Renal cortical epithelial cell (primary cell): ENCODE measurements at regions not wholly inside any gene's neighbourhood (a gene's known extent, or its start where the extent isn't known, plus 50 kb on each side); places are given as distances from the start of the nearest gene placed in this dataset.
A peak's percentile ranks its signal among the peaks of the same experiment; 100 is the strongest.
"Not testable (repeated sequence)": the region's sequence is repeated elsewhere in the genome, so short reads cannot be mapped to it uniquely, and the experiment has no call there.

Source experiments
- DNase-seq: peaks from one replicate; pipeline ENCODE4 v3.0.0-alpha.2; 2011; ENCODE audit warnings: low read depth

GRCh38 chr1:214715126-214715525 is 112.1 kb downstream of the CENPF start:
- no peak for DNase-seq

GRCh38 chr1:214717351-214717750 is 114.4 kb downstream of the CENPF start:
- peak; percentile 76 for DNase-seq

- DNase-seq = no peak
Observed at GRCh38 chr1:214718724-214719123, 115.7 kb downstream of the CENPF start.

- no peak for DNase-seq
Observed at GRCh38 chr1:214719207-214719606, 116.2 kb downstream of the CENPF start.

GRCh38 chr1:214720561-214720960 is 117.6 kb downstream of the CENPF start:
- no peak for DNase-seq

GRCh38 chr1:214727274-214727673 is 124.3 kb downstream of the CENPF start:
- DNase-seq = no peak

GRCh38 chr1:214739621-214740238 is 136.7 kb downstream of the CENPF start:
- DNase-seq = no peak

- no peak for DNase-seq
Observed at GRCh38 chr1:214740471-214740870, 137.5 kb downstream of the CENPF start.

- DNase-seq = peak; percentile 36
Observed at GRCh38 chr1:214747050-214747635, 144.1 kb downstream of the CENPF start.

GRCh38 chr1:214753236-214753852 is 150.3 kb downstream of the CENPF start:
- no peak for DNase-seq

- no peak for DNase-seq
Observed at GRCh38 chr1:214761030-214761429, 158.0 kb downstream of the CENPF start.

- DNase-seq = no peak
Observed at GRCh38 chr1:214762902-214763301, 159.9 kb downstream of the CENPF start.

GRCh38 chr1:214764502-214764901 is 161.5 kb downstream of the CENPF start:
- DNase-seq = no peak

GRCh38 chr1:214767221-214767620 is 164.2 kb downstream of the CENPF start:
- DNase-seq = no peak

GRCh38 chr1:214769666-214770065 is 166.7 kb downstream of the CENPF start:
- not testable (repeated sequence) for DNase-seq

- DNase-seq = no peak
Observed at GRCh38 chr1:214777364-214777763, 174.4 kb downstream of the CENPF start.

- DNase-seq = no peak
Observed at GRCh38 chr1:214791961-214792360, 189.0 kb downstream of the CENPF start.

- DNase-seq = no peak
Observed at GRCh38 chr1:214792527-214793186, 189.7 kb downstream of the CENPF start.

GRCh38 chr1:214793708-214794107 is 190.7 kb downstream of the CENPF start:
- DNase-seq = no peak

GRCh38 chr1:214801191-214801590 is 198.2 kb downstream of the CENPF start:
- no peak for DNase-seq

- peak; percentile 49 for DNase-seq
Observed at GRCh38 chr1:214808845-214809460, 206.0 kb downstream of the CENPF start.

GRCh38 chr1:214816603-214817002 is 213.6 kb downstream of the CENPF start:
- DNase-seq = no peak
